Lower leg skin (tissue), 4 donors: ENCODE measurements at regions not wholly inside any gene's neighbourhood (a gene's known extent, or its start where the extent isn't known, plus 50 kb on each side); places are given as distances from the start of the nearest gene placed in this dataset.
"Not testable (repeated sequence)": the region's sequence is repeated elsewhere in the genome, so short reads cannot be mapped to it uniquely, and the experiment has no call there.

Experiments
- DNase-seq, 2 donors: peaks; one replicate each; pipeline ENCODE4 v3.0.0-alpha.2; 2019; ENCODE audit warnings: low spot score in 2 of 2
- H3K4me3 ChIP-seq: fragments of 200-600 bp; sonication (generic); 2 replicates; pipeline ENCODE4 v1.5.1; 2017; ENCODE audit warnings: mild to moderate bottlenecking, low read depth; ENCODE audit not compliant: poor library complexity, severe bottlenecking
- CTCF ChIP-seq, 3 donors: fragments of 450-650 bp; IDR thresholded peaks; one replicate each; pipeline ENCODE4 v1.5.1; 2016; ENCODE audit warnings: antibody characterized with exemption in 3 of 3, mild to moderate bottlenecking in 3 of 3, moderate library complexity in 2 of 3
- POLR2A ChIP-seq, 2 donors: fragments of 450-650 bp; IDR thresholded peaks; one replicate each; pipeline ENCODE4 v1.6.1; 2016 to 2017; ENCODE audit warnings: antibody characterized with exemption in 2 of 2, mild to moderate bottlenecking in 1 of 2, moderate library complexity in 1 of 2
- WGBS, 2 donors: methylation state at CpG; one replicate each; pipeline ENCODE4 v1.1.5; 2018; 5-methylcytosine and 5-hydroxymethylcytosine counted together
- intact Hi-C: fragments of 100-400 bp; cut with DNase I; formaldehyde crosslinking; loops from one replicate; pipeline ENCODE4 v1.15.0; 2023; ENCODE audit warnings: low total_unique reads

- no peak for DNase-seq
- no peak for TF ChIP-seq POLR2A (IDR thresholded peaks at IDR 0.05)
- no peak for TF ChIP-seq CTCF (IDR thresholded peaks at IDR 0.05)
- H3K4me3 ChIP-seq, result no peak overlapping the region
- intact Hi-C loops, result no loop called here
- WGBS, 2 donors, result 62 to 71% methylated on average over 10 of the region's 10 CpGs
Measured at GRCh38 chr14:106235356-106236159, 709.2 kb downstream of the TMEM121 start.

- no peak for DNase-seq
- intact Hi-C loops, result no loop called here
- TF ChIP-seq CTCF (IDR thresholded peaks at IDR 0.05) (no peak), POLR2A (IDR thresholded peaks at IDR 0.05) (no peak)
- no peak overlapping the region for H3K4me3 ChIP-seq
- 29 to 40% methylated on average over 6 of the region's 6 CpGs for WGBS, 2 donors
Measured at GRCh38 chr14:106248321-106249192, 722.2 kb downstream of the TMEM121 start.

GRCh38 chr14:106253995-106254394, 727.6 kb downstream of the TMEM121 start:
- intact Hi-C loops, H3K4me3 ChIP-seq, DNase-seq: not testable (repeated sequence)
- 49 to 56% methylated on average over 5 of the region's 5 CpGs for WGBS, 2 donors

GRCh38 chr14:106257569-106257994, 731.2 kb downstream of the TMEM121 start:
- WGBS, 2 donors, result 47% methylated on average over 16 of the region's 16 CpGs

GRCh38 chr14:106268013-106268727, 741.8 kb downstream of the TMEM121 start:
- intact Hi-C loops, result no loop called here
- TF ChIP-seq CTCF (IDR thresholded peaks at IDR 0.05), result no peak
- no peak for TF ChIP-seq POLR2A (IDR thresholded peaks at IDR 0.05)
- H3K4me3 ChIP-seq, result no peak overlapping the region
- 46 to 49% methylated on average over 17 of the region's 17 CpGs for WGBS, 2 donors
- DNase-seq, result no peak

More at GRCh38 chr14:106257569-106257994, 731.2 kb downstream of the TMEM121 start:
- H3K4me3 ChIP-seq, intact Hi-C loops, DNase-seq: not testable (repeated sequence)

GRCh38 chr14:106269029-106269428, 742.6 kb downstream of the TMEM121 start:
- intact Hi-C loops, result no loop called here
- TF ChIP-seq POLR2A (IDR thresholded peaks at IDR 0.05) (no peak), CTCF (IDR thresholded peaks at IDR 0.05) (no peak)
- no peak for DNase-seq
- 38 to 68% methylated on average over 2 of the region's 2 CpGs for WGBS, 2 donors
- no peak overlapping the region for H3K4me3 ChIP-seq
